ENCODE measurements at regions not wholly inside any gene's neighbourhood (a gene's known extent, or its start where the extent isn't known, plus 50 kb on each side); places are given as distances from the start of the nearest gene placed in this dataset.
"Not testable (repeated sequence)": the region's sequence is repeated elsewhere in the genome, so short reads cannot be mapped to it uniquely, and the experiment has no call there.

DNA sequence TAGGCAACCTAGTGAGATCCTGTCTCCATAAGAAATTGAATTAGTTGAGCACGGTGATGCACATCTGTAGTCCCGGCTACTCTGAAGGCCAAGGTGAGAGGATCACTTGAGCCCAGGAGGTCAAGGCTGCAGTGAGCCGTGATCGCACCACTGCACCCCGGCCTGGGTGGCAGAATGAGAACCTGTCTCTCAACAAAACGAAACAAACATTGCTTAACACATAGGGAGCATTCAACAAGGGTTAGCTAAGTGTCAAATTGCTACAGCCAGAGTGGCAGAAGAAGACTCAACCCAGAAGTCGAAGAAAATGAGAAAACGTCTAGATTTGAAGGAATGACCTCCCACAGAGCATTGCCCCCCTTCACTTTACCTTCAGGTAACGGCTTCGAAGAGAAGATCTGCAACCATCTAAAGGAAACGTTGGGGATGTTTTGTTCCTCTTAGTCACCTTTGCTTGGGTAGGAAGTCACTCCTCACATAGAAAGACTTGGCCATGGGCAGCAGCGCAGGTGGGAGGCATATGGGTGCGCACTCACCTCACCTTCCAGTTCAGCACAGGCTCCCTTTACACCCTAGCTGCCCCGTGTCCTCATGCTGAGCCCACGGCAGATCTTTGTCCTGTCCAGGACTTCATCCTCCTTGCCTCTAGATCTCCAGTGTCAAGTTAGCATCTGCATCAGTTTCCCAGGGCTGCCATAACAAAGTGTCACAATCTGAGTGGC, 63.7 kb upstream of the SHLD1 start:
- no peak overlapping the region for H2AFZ ChIP-seq (ENCODE audit: low read length)
- no peaks in the 10 kb centered on the region for H3K36me3 Mint-ChIP-seq (ENCODE audit: insufficient read depth in 1 of 3, low read depth in 3 of 3)
- H2BK12ac ChIP-seq (ENCODE audit: insufficient read length, low read depth, low read length), result no peak overlapping the region
- H3K4me2 ChIP-seq (ENCODE audit: insufficient read depth, insufficient read length, low read length), result no peak overlapping the region
- H3K18ac ChIP-seq (ENCODE audit: insufficient read length, low read depth, low read length), result no peak overlapping the region
- H3T11ph ChIP-seq (ENCODE audit: low read length), result no peak overlapping the region
- H3K23me2 ChIP-seq (ENCODE audit: insufficient read length, low read depth, low read length, poor library complexity, severe bottlenecking), result no peaks in the 10 kb centered on the region
- no peaks in the 10 kb centered on the region for H3K79me1 ChIP-seq (ENCODE audit: insufficient read depth, low read depth, low read length, poor library complexity, severe bottlenecking)
- TF ChIP-seq, protein P1, sequence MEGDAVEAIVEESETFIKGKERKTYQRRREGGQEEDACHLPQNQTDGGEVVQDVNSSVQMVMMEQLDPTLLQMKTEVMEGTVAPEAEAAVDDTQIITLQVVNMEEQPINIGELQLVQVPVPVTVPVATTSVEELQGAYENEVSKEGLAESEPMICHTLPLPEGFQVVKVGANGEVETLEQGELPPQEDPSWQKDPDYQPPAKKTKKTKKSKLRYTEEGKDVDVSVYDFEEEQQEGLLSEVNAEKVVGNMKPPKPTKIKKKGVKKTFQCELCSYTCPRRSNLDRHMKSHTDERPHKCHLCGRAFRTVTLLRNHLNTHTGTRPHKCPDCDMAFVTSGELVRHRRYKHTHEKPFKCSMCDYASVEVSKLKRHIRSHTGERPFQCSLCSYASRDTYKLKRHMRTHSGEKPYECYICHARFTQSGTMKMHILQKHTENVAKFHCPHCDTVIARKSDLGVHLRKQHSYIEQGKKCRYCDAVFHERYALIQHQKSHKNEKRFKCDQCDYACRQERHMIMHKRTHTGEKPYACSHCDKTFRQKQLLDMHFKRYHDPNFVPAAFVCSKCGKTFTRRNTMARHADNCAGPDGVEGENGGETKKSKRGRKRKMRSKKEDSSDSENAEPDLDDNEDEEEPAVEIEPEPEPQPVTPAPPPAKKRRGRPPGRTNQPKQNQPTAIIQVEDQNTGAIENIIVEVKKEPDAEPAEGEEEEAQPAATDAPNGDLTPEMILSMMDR (conservative IDR thresholded peaks at IDR 0.05), result no peak
- H3K9me3 Mint-ChIP-seq, result no peaks in the 10 kb centered on the region
- no peak overlapping the region for H3K4me3 Mint-ChIP-seq
- no CpG with 5 or more reads among the region's 15 CpGs for WGBS (ENCODE audit: extremely low coverage, insufficient read length, low lambda C conversion rate)
- H4K5ac ChIP-seq (ENCODE audit: insufficient read length, low read depth, low read length), result no peak overlapping the region
- no peak overlapping the region for H3K4ac ChIP-seq (ENCODE audit: low read depth, low read length)
- H2BK5ac ChIP-seq (ENCODE audit: insufficient read length, low read length), result no peak overlapping the region
- H3K4me1 Mint-ChIP-seq, result no peaks in the 10 kb centered on the region
- H3K9ac ChIP-seq (ENCODE audit: extremely low read depth, insufficient read length, low read length), result no peak overlapping the region
- H3K14ac ChIP-seq (ENCODE audit: insufficient read depth, low read length), result no peak overlapping the region
- no peaks in the 10 kb centered on the region for H4K20me1 ChIP-seq (ENCODE audit: control insufficient read depth, insufficient read depth, insufficient read length)
- H2AK5ac ChIP-seq (ENCODE audit: insufficient read length, low read length), result no peak overlapping the region
- no peak overlapping the region for H2BK120ac ChIP-seq (ENCODE audit: low read depth, low read length, poor library complexity, severe bottlenecking)
- no peaks in the 10 kb centered on the region for H3K27me3 ChIP-seq (ENCODE audit: insufficient read depth, low read length)
- H3K4me1 ChIP-seq (ENCODE audit: insufficient read depth, low read length), result no peaks in the 10 kb centered on the region
- H2BK20ac ChIP-seq (ENCODE audit: low read depth, low read length, poor library complexity, severe bottlenecking), result no peak overlapping the region
- H3K56ac ChIP-seq (ENCODE audit: insufficient read length, low read depth, low read length), result no peak overlapping the region
- H4K8ac ChIP-seq (replicated peaks; ENCODE audit: insufficient read length, low read depth, low read length), result no peak overlapping the region
- H3K79me2 ChIP-seq (ENCODE audit: insufficient read depth, low read length), result no peaks in the 10 kb centered on the region
- H2BK15ac ChIP-seq (ENCODE audit: low read depth, low read length), result no peak overlapping the region
- H3K27ac Mint-ChIP-seq, result no peak overlapping the region
- H4K91ac ChIP-seq (ENCODE audit: insufficient read length, low read depth, low read length), result no peak overlapping the region
- DNase-seq, result no peak
- no peaks in the 10 kb centered on the region for H3K9me3 ChIP-seq (ENCODE audit: control insufficient read depth, low read depth, low read length)
- no peak overlapping the region for H3K27ac ChIP-seq (ENCODE audit: insufficient read length, low read depth, low read length)
- H3K27me3 Mint-ChIP-seq (ENCODE audit: low read depth), result no peaks in the 10 kb centered on the region; the same call in 1 of the 2 replicates
- H3K23ac ChIP-seq (ENCODE audit: insufficient read length, low read depth, low read length), result no peak overlapping the region

DNA sequence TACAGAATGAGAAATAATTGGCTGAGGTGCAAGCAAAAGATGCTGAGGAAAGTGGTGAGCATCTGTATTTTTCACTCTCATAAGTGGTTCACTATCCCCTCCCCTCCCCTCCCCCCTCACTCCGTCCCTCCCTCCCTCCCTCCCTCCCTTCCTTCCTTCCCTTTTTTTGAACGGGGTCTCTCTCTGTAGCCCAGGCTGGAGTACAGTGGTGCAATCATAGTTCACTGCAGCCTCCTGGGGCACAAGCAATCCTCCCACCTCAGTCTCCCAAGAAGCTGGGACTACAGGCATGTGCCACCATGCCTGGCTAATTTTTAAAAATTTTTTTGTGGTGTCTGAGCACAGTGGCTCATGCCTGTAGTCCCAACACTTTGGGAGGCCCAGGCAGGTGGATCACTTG, 67.6 kb upstream of the SHLD1 start:
- not testable (repeated sequence) for H3K56ac ChIP-seq (ENCODE audit: insufficient read length, low read depth, low read length); H3K4me1 Mint-ChIP-seq; H2BK15ac ChIP-seq (ENCODE audit: low read depth, low read length); H3K27me3 Mint-ChIP-seq (ENCODE audit: low read depth); H3K27ac ChIP-seq (ENCODE audit: insufficient read length, low read depth, low read length); H3K9me3 ChIP-seq (ENCODE audit: control insufficient read depth, low read depth, low read length); H3K79me2 ChIP-seq (ENCODE audit: insufficient read depth, low read length); H3K27me3 ChIP-seq (ENCODE audit: insufficient read depth, low read length); H3K23me2 ChIP-seq (ENCODE audit: insufficient read length, low read depth, low read length, poor library complexity, severe bottlenecking); H3K4ac ChIP-seq (ENCODE audit: low read depth, low read length); H3K27ac Mint-ChIP-seq; H3T11ph ChIP-seq (ENCODE audit: low read length); H3K36me3 Mint-ChIP-seq (ENCODE audit: insufficient read depth in 1 of 3, low read depth in 3 of 3); DNase-seq; H3K4me1 ChIP-seq (ENCODE audit: insufficient read depth, low read length); H2BK20ac ChIP-seq (ENCODE audit: low read depth, low read length, poor library complexity, severe bottlenecking); H3K9ac ChIP-seq (ENCODE audit: extremely low read depth, insufficient read length, low read length); H3K79me1 ChIP-seq (ENCODE audit: insufficient read depth, low read depth, low read length, poor library complexity, severe bottlenecking); H3K14ac ChIP-seq (ENCODE audit: insufficient read depth, low read length); H2AFZ ChIP-seq (ENCODE audit: low read length); H2BK120ac ChIP-seq (ENCODE audit: low read depth, low read length, poor library complexity, severe bottlenecking); H2AK5ac ChIP-seq (ENCODE audit: insufficient read length, low read length); H3K9me3 Mint-ChIP-seq; H3K18ac ChIP-seq (ENCODE audit: insufficient read length, low read depth, low read length); H4K20me1 ChIP-seq (ENCODE audit: control insufficient read depth, insufficient read depth, insufficient read length); H3K23ac ChIP-seq (ENCODE audit: insufficient read length, low read depth, low read length); H4K8ac ChIP-seq (replicated peaks; ENCODE audit: insufficient read length, low read depth, low read length); H3K4me3 Mint-ChIP-seq; H2BK5ac ChIP-seq (ENCODE audit: insufficient read length, low read length); H4K91ac ChIP-seq (ENCODE audit: insufficient read length, low read depth, low read length); H2BK12ac ChIP-seq (ENCODE audit: insufficient read length, low read depth, low read length); H4K5ac ChIP-seq (ENCODE audit: insufficient read length, low read depth, low read length); H3K4me2 ChIP-seq (ENCODE audit: insufficient read depth, insufficient read length, low read length)
- WGBS (ENCODE audit: extremely low coverage, insufficient read length, low lambda C conversion rate), result no CpG with 5 or more reads among the region's 2 CpGs

Data from H9 (cell line).